Tibial nerve (tissue), 4 donors: ENCODE measurements at regions not wholly inside any gene's neighbourhood (a gene's known extent, or its start where the extent isn't known, plus 50 kb on each side); places are given as distances from the start of the nearest gene placed in this dataset.

Experiments used
- DNase-seq, 2 donors: peaks; one replicate each; pipeline ENCODE4 v3.0.0-alpha.2; 2019; ENCODE audit warnings: low spot score in 2 of 2
- H3K27ac ChIP-seq, 4 donors: fragments of 200-600 bp; sonication (generic) in 3 of 4; one replicate each; pipeline ENCODE4 v1.5.1; 2017 to 2019; ENCODE audit warnings: mild to moderate bottlenecking in 1 of 4
- H3K27me3 ChIP-seq, 2 donors: fragments of 200-600 bp; sonication (generic) in 1 of 2; one replicate each; pipeline versions ENCODE4 v1.5.1 to v1.6.0; 2017 to 2019
- H3K36me3 ChIP-seq, 3 donors: fragments of 200-600 bp; sonication (generic); one replicate each; pipeline ENCODE4 v1.5.1; 2018 to 2019
- H3K4me1 ChIP-seq, 4 donors: fragments of 200-600 bp; sonication (generic) in 3 of 4; one replicate each; pipeline ENCODE4 v1.5.1; 2017 to 2019
- H3K4me3 ChIP-seq, 4 donors: fragments of 200-600 bp; sonication (generic) in 3 of 4; one replicate each; pipeline ENCODE4 v1.5.1; 2017 to 2019; ENCODE audit warnings: mild to moderate bottlenecking in 1 of 4, moderate library complexity in 1 of 4
- H3K9me3 ChIP-seq, 4 donors: fragments of 200-600 bp; sonication (generic) in 3 of 4; one replicate each; pipeline ENCODE4 v1.5.1; 2017 to 2019
- CTCF ChIP-seq, 5 experiments: fragments of 200-600 bp in 3 of 5; fragments of 450-650 bp in 2 of 5; sonication (generic) in 3 of 5; IDR thresholded peaks; one replicate each; pipeline ENCODE4 v1.5.1; 2016 to 2019; ENCODE audit warnings: antibody characterized with exemption in 5 of 5, mild to moderate bottlenecking in 3 of 5, moderate library complexity in 2 of 5
- EP300 ChIP-seq, 2 donors: sonication (generic); formaldehyde crosslinking; IDR thresholded peaks; one replicate each; pipeline ENCODE4 v1.6.1; 2017; ENCODE audit warnings: antibody characterized with exemption in 2 of 2, mild to moderate bottlenecking in 1 of 2
- POLR2A ChIP-seq, 2 donors: fragments of 450-650 bp; IDR thresholded peaks; one replicate each; pipeline ENCODE4 v1.6.1; 2017; ENCODE audit warnings: antibody characterized with exemption in 2 of 2, mild to moderate bottlenecking in 2 of 2, moderate library complexity in 2 of 2
- WGBS, 2 donors: methylation state at CpG; one replicate each; pipeline ENCODE4 v1.1.5; 2018; 5-methylcytosine and 5-hydroxymethylcytosine counted together

- no peaks in the 10 kb centered on the region for H3K36me3 ChIP-seq
- DNase-seq = no peak
- H3K4me3 ChIP-seq = no peak overlapping the region
- WGBS, 2 donors = 72 to 74% methylated on average over 10 of the region's 10 CpGs
- TF ChIP-seq CTCF (IDR thresholded peaks at IDR 0.05) = no peak
- TF ChIP-seq POLR2A (IDR thresholded peaks at IDR 0.05) = no peak
- TF ChIP-seq EP300 (IDR thresholded peaks at IDR 0.05) = no peak
- no peak overlapping the region for H3K27ac ChIP-seq
- H3K27me3 ChIP-seq = no peaks in the 10 kb centered on the region
- peaks cover 0 to 4% (median 0%) of the 10 kb centered on the region in 4 donors for H3K9me3 ChIP-seq
- no peaks in the 10 kb centered on the region for H3K4me1 ChIP-seq
Measured at GRCh38 chr1:213415691-213416380, 364.8 kb downstream of the RPS6KC1 start.

DNA sequence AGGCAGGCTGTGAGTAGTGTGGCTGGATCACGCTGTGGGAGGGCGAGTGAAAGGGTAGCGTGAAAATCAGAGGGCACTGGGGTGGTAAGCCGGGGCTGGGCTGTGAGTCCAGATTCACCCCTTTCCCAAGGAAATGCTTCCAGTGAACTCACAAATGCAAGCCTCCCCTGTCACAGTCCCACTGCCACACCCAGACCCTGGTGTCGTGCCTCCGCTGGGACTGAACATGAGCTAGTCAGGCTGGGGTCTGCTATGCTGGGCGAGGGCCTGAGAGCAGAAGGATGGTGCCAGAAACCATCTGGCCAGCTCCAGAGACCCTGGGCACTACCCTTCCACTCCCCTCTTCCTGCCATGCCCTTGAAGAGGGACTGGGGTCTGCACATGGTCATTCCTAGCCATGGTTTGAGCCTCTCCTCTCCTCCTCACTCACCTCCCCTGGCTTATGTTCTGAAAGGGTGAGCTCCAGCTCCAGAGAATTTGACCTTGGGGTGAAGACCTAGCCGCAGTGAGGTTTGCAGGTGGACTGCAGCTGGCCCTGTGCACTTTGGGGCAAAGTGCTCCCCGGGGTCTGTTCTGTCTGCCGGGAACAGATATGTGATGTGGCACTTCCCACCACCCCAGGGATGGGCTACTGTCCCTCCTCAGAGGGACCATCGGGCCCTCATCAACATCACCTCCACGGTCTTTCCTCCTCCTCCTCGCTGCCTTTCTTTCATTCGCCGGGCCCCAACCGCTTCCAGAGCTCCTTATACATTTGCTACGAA lies 365.6 kb downstream of the RPS6KC1 start:
- no peak for DNase-seq
- Histone ChIP-seq H3K9me3 (peaks cover 0 to 4% (median 0%) of the 10 kb centered on the region in 4 donors), H3K27ac (no peak overlapping the region), H3K4me1 (no peaks in the 10 kb centered on the region), H3K36me3 (no peaks in the 10 kb centered on the region), H3K27me3 (no peaks in the 10 kb centered on the region), H3K4me3 (no peak overlapping the region)
- TF ChIP-seq POLR2A (IDR thresholded peaks at IDR 0.05) = no peak
- no peak for TF ChIP-seq CTCF (IDR thresholded peaks at IDR 0.05)
- no peak for TF ChIP-seq EP300 (IDR thresholded peaks at IDR 0.05)
- 87 to 88% methylated on average over 17 of the region's 17 CpGs for WGBS, 2 donors

- no peak overlapping the region for H3K4me3 ChIP-seq
- TF ChIP-seq CTCF (IDR thresholded peaks at IDR 0.05) = no peak
- no peak for TF ChIP-seq POLR2A (IDR thresholded peaks at IDR 0.05)
- no peak for TF ChIP-seq EP300 (IDR thresholded peaks at IDR 0.05)
- no peaks in the 10 kb centered on the region for H3K27me3 ChIP-seq
- DNase-seq = no peak
- 82 to 84% methylated on average over 14 of the region's 14 CpGs for WGBS, 2 donors
- H3K27ac ChIP-seq = no peak overlapping the region
- no peaks in the 10 kb centered on the region for H3K36me3 ChIP-seq
- H3K4me1 ChIP-seq = no peaks in the 10 kb centered on the region
- H3K9me3 ChIP-seq = peaks cover 0 to 4% (median 0%) of the 10 kb centered on the region in 4 donors
Measured at GRCh38 chr1:213417225-213417820, 366.3 kb downstream of the RPS6KC1 start.

DNA sequence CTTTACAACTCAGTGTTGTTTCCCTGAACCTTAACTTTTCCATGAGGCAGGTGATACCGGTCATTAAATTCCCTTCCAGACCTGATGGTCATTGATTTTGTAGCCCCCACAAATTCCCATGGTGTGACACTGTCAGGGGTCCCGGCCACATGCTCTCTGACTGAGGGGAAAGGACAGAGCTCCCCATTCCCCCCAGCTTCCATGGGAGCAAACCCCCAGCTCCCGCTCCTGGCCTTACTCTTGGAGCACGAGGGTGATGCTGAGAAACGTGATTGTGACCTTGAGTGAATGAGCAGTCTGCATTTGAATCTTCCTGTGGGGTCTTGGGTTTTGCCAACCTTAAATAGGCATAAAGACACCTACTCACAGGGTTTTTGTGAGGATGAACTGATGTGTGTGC lies 366.8 kb downstream of the RPS6KC1 start:
- no peak for TF ChIP-seq POLR2A (IDR thresholded peaks at IDR 0.05)
- TF ChIP-seq CTCF (IDR thresholded peaks at IDR 0.05) = no peak
- H3K27ac ChIP-seq = no peak overlapping the region
- no peak for DNase-seq
- no peaks in the 10 kb centered on the region for H3K27me3 ChIP-seq
- H3K4me1 ChIP-seq = no peaks in the 10 kb centered on the region
- WGBS, 2 donors = 87 to 88% methylated on average over 5 of the region's 5 CpGs
- no peaks in the 10 kb centered on the region for H3K36me3 ChIP-seq
- no peak overlapping the region for H3K4me3 ChIP-seq
- peaks cover 0 to 4% (median 0%) of the 10 kb centered on the region in 4 donors for H3K9me3 ChIP-seq
